ENCODE measurements at regions not wholly inside any gene's neighbourhood (a gene's known extent, or its start where the extent isn't known, plus 50 kb on each side); places are given as distances from the start of the nearest gene placed in this dataset.
"Not testable (repeated sequence)": the region's sequence is repeated elsewhere in the genome, so short reads cannot be mapped to it uniquely, and the experiment has no call there.

GRCh38 chr2:87308621-87309020 lies 287.0 kb upstream of the PLGLB1 start:
- not testable (repeated sequence) for H3K4me3 ChIP-seq (ENCODE audit: low read depth in 1 of 2, low read length in 2 of 2); H3K27ac ChIP-seq (ENCODE audit: low read length); H3K36me3 ChIP-seq (ENCODE audit: control insufficient read depth in 1 of 2, insufficient read depth in 2 of 2, low read length in 2 of 2); H3K4me1 ChIP-seq (ENCODE audit: control insufficient read depth in 1 of 2, insufficient read depth in 2 of 2, low read length in 2 of 2); H3K9me3 ChIP-seq (ENCODE audit: control insufficient read depth in 1 of 2, low read length in 2 of 2); H3K27me3 ChIP-seq (ENCODE audit: low read depth, low read length)

- not testable (repeated sequence) for H3K9me3 ChIP-seq (ENCODE audit: control insufficient read depth in 1 of 2, low read length in 2 of 2); H3K36me3 ChIP-seq (ENCODE audit: control insufficient read depth in 1 of 2, insufficient read depth in 2 of 2, low read length in 2 of 2); H3K4me1 ChIP-seq (ENCODE audit: control insufficient read depth in 1 of 2, insufficient read depth in 2 of 2, low read length in 2 of 2); H3K27me3 ChIP-seq (ENCODE audit: low read depth, low read length); H3K27ac ChIP-seq (ENCODE audit: low read length); H3K4me3 ChIP-seq (ENCODE audit: low read depth in 1 of 2, low read length in 2 of 2)
Observed at GRCh38 chr2:87309785-87310184, 288.1 kb upstream of the PLGLB1 start.

DNA sequence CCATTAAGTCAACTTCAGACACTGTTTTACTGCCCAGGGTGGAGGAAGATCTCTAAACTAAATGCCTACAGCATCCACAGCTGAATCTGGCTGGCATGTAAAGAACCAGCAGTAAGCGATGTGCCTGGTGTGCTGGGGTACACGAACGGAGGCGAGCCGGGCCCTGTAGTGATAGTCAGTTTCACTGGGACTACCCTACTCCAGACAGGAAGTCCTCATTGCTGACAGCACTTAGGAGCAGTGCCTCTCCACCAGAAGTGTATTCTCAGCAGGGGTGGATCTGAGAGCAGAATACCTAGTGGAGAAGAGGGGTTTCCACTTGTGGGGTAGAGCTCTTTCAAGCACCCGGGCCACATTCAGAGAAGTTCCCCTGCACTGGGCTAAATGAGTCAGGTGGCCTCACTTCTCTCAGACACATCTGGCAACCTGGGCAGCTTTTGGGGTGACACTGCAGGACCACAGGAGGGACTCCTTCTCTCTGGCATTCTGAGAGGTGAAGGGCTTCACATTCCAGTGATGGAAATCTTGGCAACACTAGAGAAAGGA lies 290.3 kb upstream of the PLGLB1 start:
- H3K36me3 ChIP-seq (ENCODE audit: control insufficient read depth in 1 of 2, insufficient read depth in 2 of 2, low read length in 2 of 2); H3K27me3 ChIP-seq (ENCODE audit: low read depth, low read length); H3K27ac ChIP-seq (ENCODE audit: low read length); H3K4me1 ChIP-seq (ENCODE audit: control insufficient read depth in 1 of 2, insufficient read depth in 2 of 2, low read length in 2 of 2); H3K9me3 ChIP-seq (ENCODE audit: control insufficient read depth in 1 of 2, low read length in 2 of 2); H3K4me3 ChIP-seq (ENCODE audit: low read depth in 1 of 2, low read length in 2 of 2): not testable (repeated sequence)

DNA sequence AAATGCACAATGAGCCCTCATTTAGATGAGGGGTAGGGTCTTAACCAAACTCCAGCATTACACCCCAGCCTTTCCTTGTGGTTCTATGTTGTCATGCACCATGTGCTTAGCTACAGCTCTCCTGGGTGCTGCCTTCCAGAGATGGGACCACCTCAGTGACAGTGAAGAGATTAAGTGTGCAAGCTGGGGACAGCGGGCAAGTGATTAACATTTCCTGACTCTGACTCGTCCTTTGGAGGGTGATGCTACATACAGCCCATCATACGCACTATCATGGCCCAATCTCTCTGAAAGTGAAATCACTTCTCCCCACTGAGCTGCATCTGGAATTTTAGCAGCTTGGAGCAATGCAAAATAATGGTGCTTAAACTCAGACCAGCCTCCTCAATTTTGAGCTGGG lies 293.0 kb upstream of the PLGLB1 start:
- H3K27ac ChIP-seq (ENCODE audit: low read length); H3K9me3 ChIP-seq (ENCODE audit: control insufficient read depth in 1 of 2, low read length in 2 of 2); H3K4me3 ChIP-seq (ENCODE audit: low read depth in 1 of 2, low read length in 2 of 2); H3K36me3 ChIP-seq (ENCODE audit: control insufficient read depth in 1 of 2, insufficient read depth in 2 of 2, low read length in 2 of 2); H3K27me3 ChIP-seq (ENCODE audit: low read depth, low read length); H3K4me1 ChIP-seq (ENCODE audit: control insufficient read depth in 1 of 2, insufficient read depth in 2 of 2, low read length in 2 of 2): not testable (repeated sequence)

DNA sequence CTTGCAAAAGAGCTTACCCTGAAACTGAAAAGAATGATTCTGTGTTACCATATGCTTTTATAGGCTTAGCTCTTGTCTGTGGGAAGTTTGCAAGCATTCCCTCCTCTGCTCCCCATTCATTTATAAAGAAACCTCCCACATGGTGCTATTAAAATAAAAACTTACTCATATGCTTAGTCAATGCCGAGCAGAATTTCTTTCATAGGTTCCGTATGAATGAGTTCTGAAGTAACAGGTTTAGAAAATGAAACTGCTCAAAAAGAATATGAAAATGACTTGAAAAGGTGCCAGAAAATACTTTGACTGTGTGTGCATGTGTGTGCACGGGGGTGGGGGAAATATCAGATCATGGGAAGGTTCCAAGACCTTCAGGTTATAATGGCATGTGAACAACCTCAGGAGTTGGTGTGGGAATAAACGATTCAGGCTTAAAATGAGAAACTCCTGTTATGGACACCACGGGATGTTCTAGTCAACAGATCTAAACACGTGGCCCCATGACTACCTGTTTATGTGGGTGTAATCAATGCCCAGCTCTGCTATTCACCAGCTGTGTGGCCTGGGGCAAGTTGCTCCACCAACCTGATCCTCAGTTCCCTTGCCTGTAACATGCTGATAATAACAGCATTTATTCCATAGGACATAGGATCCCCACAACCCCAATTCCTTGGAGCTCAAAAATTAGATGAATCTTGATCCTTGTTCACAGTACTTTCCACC lies 293.7 kb upstream of the PLGLB1 start:
- not testable (repeated sequence) for H3K36me3 ChIP-seq (ENCODE audit: control insufficient read depth in 1 of 2, insufficient read depth in 2 of 2, low read length in 2 of 2); H3K27ac ChIP-seq (ENCODE audit: low read length); H3K4me3 ChIP-seq (ENCODE audit: low read depth in 1 of 2, low read length in 2 of 2); H3K4me1 ChIP-seq (ENCODE audit: control insufficient read depth in 1 of 2, insufficient read depth in 2 of 2, low read length in 2 of 2); H3K27me3 ChIP-seq (ENCODE audit: low read depth, low read length); H3K9me3 ChIP-seq (ENCODE audit: control insufficient read depth in 1 of 2, low read length in 2 of 2)

- not testable (repeated sequence) for H3K27ac ChIP-seq (ENCODE audit: low read length); H3K36me3 ChIP-seq (ENCODE audit: control insufficient read depth in 1 of 2, insufficient read depth in 2 of 2, low read length in 2 of 2); H3K27me3 ChIP-seq (ENCODE audit: low read depth, low read length); H3K4me3 ChIP-seq (ENCODE audit: low read depth in 1 of 2, low read length in 2 of 2); H3K4me1 ChIP-seq (ENCODE audit: control insufficient read depth in 1 of 2, insufficient read depth in 2 of 2, low read length in 2 of 2); H3K9me3 ChIP-seq (ENCODE audit: control insufficient read depth in 1 of 2, low read length in 2 of 2)
Observed at GRCh38 chr2:87317193-87317592, 295.5 kb upstream of the PLGLB1 start.

- H3K9me3 ChIP-seq (ENCODE audit: control insufficient read depth in 1 of 2, low read length in 2 of 2); H3K27ac ChIP-seq (ENCODE audit: low read length): not testable (repeated sequence)
Observed at GRCh38 chr2:87318814-87319491, 297.3 kb upstream of the PLGLB1 start.

DNA sequence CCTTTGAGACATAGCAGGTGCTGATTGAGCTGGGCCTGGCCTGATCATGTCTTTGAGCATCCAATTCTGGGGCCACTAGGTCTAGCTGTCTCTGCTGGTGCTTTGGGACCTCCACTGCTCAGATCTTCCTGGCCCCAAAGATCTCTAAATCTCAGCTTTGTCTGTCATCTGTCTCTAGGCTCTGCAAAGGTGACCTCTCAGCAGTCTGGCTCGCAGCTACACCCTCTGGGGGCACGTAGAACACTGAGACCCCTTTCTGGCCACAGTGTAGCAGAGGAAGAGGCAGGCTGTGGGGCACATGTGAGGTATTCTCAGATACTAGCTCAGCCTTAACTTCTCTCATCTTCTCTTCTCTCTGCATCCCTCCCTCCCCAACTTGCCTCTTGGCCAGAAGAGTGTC lies 298.1 kb upstream of the PLGLB1 start:
- H3K27ac ChIP-seq (ENCODE audit: low read length); H3K4me1 ChIP-seq (ENCODE audit: control insufficient read depth in 1 of 2, insufficient read depth in 2 of 2, low read length in 2 of 2); H3K36me3 ChIP-seq (ENCODE audit: control insufficient read depth in 1 of 2, insufficient read depth in 2 of 2, low read length in 2 of 2); H3K9me3 ChIP-seq (ENCODE audit: control insufficient read depth in 1 of 2, low read length in 2 of 2); H3K4me3 ChIP-seq (ENCODE audit: low read depth in 1 of 2, low read length in 2 of 2); H3K27me3 ChIP-seq (ENCODE audit: low read depth, low read length): not testable (repeated sequence)

More at GRCh38 chr2:87318814-87319491, 297.3 kb upstream of the PLGLB1 start:
- H3K4me3 ChIP-seq (ENCODE audit: low read depth in 1 of 2, low read length in 2 of 2); H3K27me3 ChIP-seq (ENCODE audit: low read depth, low read length); H3K4me1 ChIP-seq (ENCODE audit: control insufficient read depth in 1 of 2, insufficient read depth in 2 of 2, low read length in 2 of 2); H3K36me3 ChIP-seq (ENCODE audit: control insufficient read depth in 1 of 2, insufficient read depth in 2 of 2, low read length in 2 of 2): not testable (repeated sequence)

DNA sequence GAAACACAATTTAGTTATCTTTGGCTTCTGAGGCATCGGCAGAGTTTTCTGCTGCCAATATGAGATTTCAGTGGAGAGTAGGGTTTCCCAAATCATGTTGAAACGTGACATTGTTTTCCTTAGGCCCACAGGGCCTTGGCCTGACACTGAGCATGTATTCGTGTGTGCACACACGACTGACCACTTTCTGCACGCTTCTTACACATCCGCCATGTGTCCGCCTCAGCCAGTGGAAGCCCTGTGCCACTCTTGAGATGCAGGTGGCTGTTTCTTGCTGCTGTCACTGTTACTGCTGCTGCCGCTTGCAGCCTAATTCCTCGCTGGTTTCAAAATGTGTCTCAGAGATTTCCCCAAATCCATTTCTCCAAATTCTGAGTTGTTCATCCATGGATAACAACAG lies 299.6 kb upstream of the PLGLB1 start:
- H3K27me3 ChIP-seq (ENCODE audit: low read depth, low read length); H3K4me3 ChIP-seq (ENCODE audit: low read depth in 1 of 2, low read length in 2 of 2); H3K9me3 ChIP-seq (ENCODE audit: control insufficient read depth in 1 of 2, low read length in 2 of 2); H3K4me1 ChIP-seq (ENCODE audit: control insufficient read depth in 1 of 2, insufficient read depth in 2 of 2, low read length in 2 of 2); H3K36me3 ChIP-seq (ENCODE audit: control insufficient read depth in 1 of 2, insufficient read depth in 2 of 2, low read length in 2 of 2); H3K27ac ChIP-seq (ENCODE audit: low read length): not testable (repeated sequence)

DNA sequence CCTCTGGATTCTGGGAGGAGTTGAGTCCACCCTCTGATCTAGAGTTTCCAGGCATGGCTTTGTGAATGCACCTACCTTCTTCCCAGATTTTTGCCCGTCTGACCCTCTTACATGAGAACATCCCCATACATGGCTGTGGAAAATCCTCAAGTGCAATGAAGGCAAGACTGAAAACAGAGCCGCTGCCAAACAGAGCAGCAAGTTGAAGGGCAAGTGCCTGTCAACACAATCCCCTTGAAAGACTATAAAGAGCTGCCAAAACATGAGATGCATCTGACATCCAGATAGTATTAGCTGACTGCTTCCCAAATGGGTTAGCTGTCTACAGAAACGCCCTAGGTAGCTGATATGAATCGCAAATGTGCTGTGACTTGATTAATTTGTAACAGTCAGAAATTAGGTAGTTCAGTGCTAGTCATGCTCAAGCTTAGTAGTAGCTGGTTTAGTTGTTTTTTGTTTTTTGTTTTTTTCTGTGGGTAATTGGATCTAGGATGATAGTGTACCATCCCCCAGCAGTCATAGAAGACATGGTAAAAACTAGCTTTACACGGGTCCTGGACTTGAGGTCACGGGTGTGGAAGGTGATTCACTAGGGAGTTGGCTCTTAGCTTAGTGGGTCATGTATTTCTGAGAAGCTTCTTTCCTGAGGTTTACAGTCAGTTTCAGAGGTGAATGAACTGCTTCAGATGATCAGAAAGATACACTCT lies 302.8 kb upstream of the PLGLB1 start:
- not testable (repeated sequence) for H3K9me3 ChIP-seq (ENCODE audit: control insufficient read depth in 1 of 2, low read length in 2 of 2); H3K27ac ChIP-seq (ENCODE audit: low read length); H3K36me3 ChIP-seq (ENCODE audit: control insufficient read depth in 1 of 2, insufficient read depth in 2 of 2, low read length in 2 of 2); H3K4me3 ChIP-seq (ENCODE audit: low read depth in 1 of 2, low read length in 2 of 2); H3K27me3 ChIP-seq (ENCODE audit: low read depth, low read length); H3K4me1 ChIP-seq (ENCODE audit: control insufficient read depth in 1 of 2, insufficient read depth in 2 of 2, low read length in 2 of 2)

- not testable (repeated sequence) for H3K4me1 ChIP-seq (ENCODE audit: control insufficient read depth in 1 of 2, insufficient read depth in 2 of 2, low read length in 2 of 2); H3K4me3 ChIP-seq (ENCODE audit: low read depth in 1 of 2, low read length in 2 of 2); H3K36me3 ChIP-seq (ENCODE audit: control insufficient read depth in 1 of 2, insufficient read depth in 2 of 2, low read length in 2 of 2); H3K9me3 ChIP-seq (ENCODE audit: control insufficient read depth in 1 of 2, low read length in 2 of 2); H3K27me3 ChIP-seq (ENCODE audit: low read depth, low read length); H3K27ac ChIP-seq (ENCODE audit: low read length)
Observed at GRCh38 chr2:87325042-87325910, 303.6 kb upstream of the PLGLB1 start.
